ENCODE measurements at regions not wholly inside any gene's neighbourhood (a gene's known extent, or its start where the extent isn't known, plus 50 kb on each side); places are given as distances from the start of the nearest gene placed in this dataset.

GRCh38 chr13:90116121-90116520, 1231.4 kb upstream of the MIR17HG start:
- H3K27me3 ChIP-seq (ENCODE audit: insufficient read depth, low read length): no peaks in the 10 kb centered on the region
- H3K36me3 ChIP-seq (ENCODE audit: insufficient read depth, low read depth, low read length): no peaks in the 10 kb centered on the region
- no peak overlapping the region for H3K9ac ChIP-seq (ENCODE audit: low read depth, low read length)
- no peak overlapping the region for H3K27ac ChIP-seq (ENCODE audit: low read length)
- H3K9me3 ChIP-seq (ENCODE audit: insufficient read depth, low read depth, low read length): no peaks in the 10 kb centered on the region
- no peak overlapping the region for H3K4me3 ChIP-seq (ENCODE audit: low read length)
- no peaks in the 10 kb centered on the region for H3K4me1 ChIP-seq (ENCODE audit: insufficient read depth, low read length)

- H3K27me3 ChIP-seq (ENCODE audit: insufficient read depth, low read length): no peaks in the 10 kb centered on the region
Measured at GRCh38 chr13:90118467-90119071, 1228.9 kb upstream of the MIR17HG start.

GRCh38 chr13:90120026-90120425, 1227.5 kb upstream of the MIR17HG start:
- H3K36me3 ChIP-seq (ENCODE audit: insufficient read depth, low read depth, low read length): no peaks in the 10 kb centered on the region
- H3K9me3 ChIP-seq (ENCODE audit: insufficient read depth, low read depth, low read length): no peaks in the 10 kb centered on the region
- H3K4me3 ChIP-seq (ENCODE audit: low read length): no peak overlapping the region

More at GRCh38 chr13:90118467-90119071, 1228.9 kb upstream of the MIR17HG start:
- Histone ChIP-seq H3K9ac (ENCODE audit: low read depth, low read length) (no peak overlapping the region), H3K36me3 (ENCODE audit: insufficient read depth, low read depth, low read length) (no peaks in the 10 kb centered on the region), H3K9me3 (ENCODE audit: insufficient read depth, low read depth, low read length) (no peaks in the 10 kb centered on the region), H3K4me1 (ENCODE audit: insufficient read depth, low read length) (no peaks in the 10 kb centered on the region), H3K27ac (ENCODE audit: low read length) (no peak overlapping the region), H3K4me3 (ENCODE audit: low read length) (no peak overlapping the region)

GRCh38 chr13:90121784-90122183, 1225.7 kb upstream of the MIR17HG start:
- no peaks in the 10 kb centered on the region for H3K36me3 ChIP-seq (ENCODE audit: insufficient read depth, low read depth, low read length)
- no peaks in the 10 kb centered on the region for H3K27me3 ChIP-seq (ENCODE audit: insufficient read depth, low read length)
- H3K9ac ChIP-seq (ENCODE audit: low read depth, low read length): no peak overlapping the region
- H3K27ac ChIP-seq (ENCODE audit: low read length): no peak overlapping the region
- no peaks in the 10 kb centered on the region for H3K4me1 ChIP-seq (ENCODE audit: insufficient read depth, low read length)
- no peaks in the 10 kb centered on the region for H3K9me3 ChIP-seq (ENCODE audit: insufficient read depth, low read depth, low read length)
- H3K4me3 ChIP-seq (ENCODE audit: low read length): no peak overlapping the region

More at GRCh38 chr13:90120026-90120425, 1227.5 kb upstream of the MIR17HG start:
- H3K27ac ChIP-seq (ENCODE audit: low read length): no peak overlapping the region
- no peaks in the 10 kb centered on the region for H3K27me3 ChIP-seq (ENCODE audit: insufficient read depth, low read length)
- no peaks in the 10 kb centered on the region for H3K4me1 ChIP-seq (ENCODE audit: insufficient read depth, low read length)
- H3K9ac ChIP-seq (ENCODE audit: low read depth, low read length): no peak overlapping the region

GRCh38 chr13:90122531-90122930, 1225.0 kb upstream of the MIR17HG start:
- no peaks in the 10 kb centered on the region for H3K27me3 ChIP-seq (ENCODE audit: insufficient read depth, low read length)
- no peak overlapping the region for H3K9ac ChIP-seq (ENCODE audit: low read depth, low read length)
- no peak overlapping the region for H3K4me3 ChIP-seq (ENCODE audit: low read length)
- H3K9me3 ChIP-seq (ENCODE audit: insufficient read depth, low read depth, low read length): no peaks in the 10 kb centered on the region
- no peak overlapping the region for H3K27ac ChIP-seq (ENCODE audit: low read length)
- no peaks in the 10 kb centered on the region for H3K4me1 ChIP-seq (ENCODE audit: insufficient read depth, low read length)
- H3K36me3 ChIP-seq (ENCODE audit: insufficient read depth, low read depth, low read length): no peaks in the 10 kb centered on the region

GRCh38 chr13:90135558-90135957, 1211.9 kb upstream of the MIR17HG start:
- Histone ChIP-seq H3K9me3 (ENCODE audit: insufficient read depth, low read depth, low read length) (no peaks in the 10 kb centered on the region), H3K36me3 (ENCODE audit: insufficient read depth, low read depth, low read length) (no peaks in the 10 kb centered on the region), H3K9ac (ENCODE audit: low read depth, low read length) (no peak overlapping the region), H3K27me3 (ENCODE audit: insufficient read depth, low read length) (no peaks in the 10 kb centered on the region), H3K27ac (ENCODE audit: low read length) (no peak overlapping the region), H3K4me3 (ENCODE audit: low read length) (no peak overlapping the region), H3K4me1 (ENCODE audit: insufficient read depth, low read length) (no peaks in the 10 kb centered on the region)

GRCh38 chr13:90142251-90142650, 1205.2 kb upstream of the MIR17HG start:
- no peaks in the 10 kb centered on the region for H3K36me3 ChIP-seq (ENCODE audit: insufficient read depth, low read depth, low read length)
- H3K4me3 ChIP-seq (ENCODE audit: low read length): no peak overlapping the region
- no peaks in the 10 kb centered on the region for H3K4me1 ChIP-seq (ENCODE audit: insufficient read depth, low read length)
- no peak overlapping the region for H3K9ac ChIP-seq (ENCODE audit: low read depth, low read length)
- H3K27ac ChIP-seq (ENCODE audit: low read length): no peak overlapping the region
- no peaks in the 10 kb centered on the region for H3K27me3 ChIP-seq (ENCODE audit: insufficient read depth, low read length)
- H3K9me3 ChIP-seq (ENCODE audit: insufficient read depth, low read depth, low read length): no peaks in the 10 kb centered on the region

GRCh38 chr13:90154311-90154960, 1193.1 kb upstream of the MIR17HG start:
- no peak overlapping the region for H3K27ac ChIP-seq (ENCODE audit: low read length)

GRCh38 chr13:90156390-90156789, 1191.1 kb upstream of the MIR17HG start:
- Histone ChIP-seq H3K27ac (ENCODE audit: low read length) (no peak overlapping the region), H3K9me3 (ENCODE audit: insufficient read depth, low read depth, low read length) (no peaks in the 10 kb centered on the region), H3K36me3 (ENCODE audit: insufficient read depth, low read depth, low read length) (no peaks in the 10 kb centered on the region), H3K4me1 (ENCODE audit: insufficient read depth, low read length) (no peaks in the 10 kb centered on the region), H3K4me3 (ENCODE audit: low read length) (no peak overlapping the region), H3K9ac (ENCODE audit: low read depth, low read length) (no peak overlapping the region), H3K27me3 (ENCODE audit: insufficient read depth, low read length) (no peaks in the 10 kb centered on the region)

More at GRCh38 chr13:90154311-90154960, 1193.1 kb upstream of the MIR17HG start:
- H3K36me3 ChIP-seq (ENCODE audit: insufficient read depth, low read depth, low read length): no peaks in the 10 kb centered on the region
- H3K9ac ChIP-seq (ENCODE audit: low read depth, low read length): no peak overlapping the region
- H3K4me1 ChIP-seq (ENCODE audit: insufficient read depth, low read length): no peaks in the 10 kb centered on the region
- H3K4me3 ChIP-seq (ENCODE audit: low read length): no peak overlapping the region
- H3K27me3 ChIP-seq (ENCODE audit: insufficient read depth, low read length): no peaks in the 10 kb centered on the region
- no peaks in the 10 kb centered on the region for H3K9me3 ChIP-seq (ENCODE audit: insufficient read depth, low read depth, low read length)

- H3K9ac ChIP-seq (ENCODE audit: low read depth, low read length): no peak overlapping the region
Measured at GRCh38 chr13:90168953-90169352, 1178.5 kb upstream of the MIR17HG start.

GRCh38 chr13:90170208-90170607, 1177.3 kb upstream of the MIR17HG start:
- Histone ChIP-seq H3K27me3 (ENCODE audit: insufficient read depth, low read length) (no peaks in the 10 kb centered on the region), H3K4me3 (ENCODE audit: low read length) (no peak overlapping the region), H3K9me3 (ENCODE audit: insufficient read depth, low read depth, low read length) (no peaks in the 10 kb centered on the region), H3K4me1 (ENCODE audit: insufficient read depth, low read length) (no peaks in the 10 kb centered on the region), H3K9ac (ENCODE audit: low read depth, low read length) (no peak overlapping the region), H3K27ac (ENCODE audit: low read length) (no peak overlapping the region), H3K36me3 (ENCODE audit: insufficient read depth, low read depth, low read length) (no peaks in the 10 kb centered on the region)

More at GRCh38 chr13:90168953-90169352, 1178.5 kb upstream of the MIR17HG start:
- Histone ChIP-seq H3K36me3 (ENCODE audit: insufficient read depth, low read depth, low read length) (no peaks in the 10 kb centered on the region), H3K4me3 (ENCODE audit: low read length) (no peak overlapping the region), H3K27ac (ENCODE audit: low read length) (no peak overlapping the region), H3K9me3 (ENCODE audit: insufficient read depth, low read depth, low read length) (no peaks in the 10 kb centered on the region), H3K27me3 (ENCODE audit: insufficient read depth, low read length) (no peaks in the 10 kb centered on the region), H3K4me1 (ENCODE audit: insufficient read depth, low read length) (no peaks in the 10 kb centered on the region)

GRCh38 chr13:90171649-90172048, 1175.8 kb upstream of the MIR17HG start:
- Histone ChIP-seq H3K36me3 (ENCODE audit: insufficient read depth, low read depth, low read length) (no peaks in the 10 kb centered on the region), H3K4me1 (ENCODE audit: insufficient read depth, low read length) (no peaks in the 10 kb centered on the region), H3K27me3 (ENCODE audit: insufficient read depth, low read length) (no peaks in the 10 kb centered on the region), H3K9ac (ENCODE audit: low read depth, low read length) (no peak overlapping the region), H3K4me3 (ENCODE audit: low read length) (no peak overlapping the region), H3K27ac (ENCODE audit: low read length) (no peak overlapping the region), H3K9me3 (ENCODE audit: insufficient read depth, low read depth, low read length) (no peaks in the 10 kb centered on the region)
